A673 (cell line): ENCODE measurements at regions not wholly inside any gene's neighbourhood (a gene's known extent, or its start where the extent isn't known, plus 50 kb on each side); places are given as distances from the start of the nearest gene placed in this dataset.

Experiments
- EZH2 ChIP-seq: fragments of 200-600 bp; sonication (generic); IDR thresholded peaks from 2 replicates; pipeline ENCODE4 v1.6.1; 2017; ENCODE audit warnings: borderline replicate concordance, low read depth, mild to moderate bottlenecking, mixed read lengths, antibody characterized with exemption, low read length; ENCODE audit not compliant: poor library complexity, severe bottlenecking
- TF ChIP-seq, protein P1 (sequence below): fragments of 300-800, 200-600 bp; sonication (generic); conservative IDR thresholded peaks from 2 replicates; pipeline ENCODE4 v1.5.1; 2017; ENCODE audit warnings: low read depth, mild to moderate bottlenecking, antibody characterized with exemption, low read length, moderate library complexity, mixed read lengths

DNA sequence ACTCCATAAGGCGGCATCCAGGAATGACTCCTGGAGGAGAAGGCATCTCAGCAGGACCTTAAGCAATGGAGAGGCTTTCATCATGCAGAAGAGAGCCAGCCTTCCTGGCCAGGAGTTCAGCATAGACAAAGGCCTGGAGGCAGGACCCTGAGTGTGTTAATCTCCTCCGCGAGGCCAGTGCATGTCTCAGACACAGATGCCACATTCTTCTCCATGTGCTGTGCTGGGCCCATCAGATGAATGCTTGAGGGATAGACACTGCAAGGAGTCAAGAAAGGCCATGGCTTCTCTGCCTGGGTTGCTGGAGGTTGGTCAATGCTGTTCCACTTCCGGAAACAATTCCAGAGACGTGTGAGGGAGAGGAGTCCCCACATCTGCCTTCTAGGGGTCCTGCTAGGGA, 147.5 kb downstream of the IRX5 start:
- TF ChIP-seq, protein P1, sequence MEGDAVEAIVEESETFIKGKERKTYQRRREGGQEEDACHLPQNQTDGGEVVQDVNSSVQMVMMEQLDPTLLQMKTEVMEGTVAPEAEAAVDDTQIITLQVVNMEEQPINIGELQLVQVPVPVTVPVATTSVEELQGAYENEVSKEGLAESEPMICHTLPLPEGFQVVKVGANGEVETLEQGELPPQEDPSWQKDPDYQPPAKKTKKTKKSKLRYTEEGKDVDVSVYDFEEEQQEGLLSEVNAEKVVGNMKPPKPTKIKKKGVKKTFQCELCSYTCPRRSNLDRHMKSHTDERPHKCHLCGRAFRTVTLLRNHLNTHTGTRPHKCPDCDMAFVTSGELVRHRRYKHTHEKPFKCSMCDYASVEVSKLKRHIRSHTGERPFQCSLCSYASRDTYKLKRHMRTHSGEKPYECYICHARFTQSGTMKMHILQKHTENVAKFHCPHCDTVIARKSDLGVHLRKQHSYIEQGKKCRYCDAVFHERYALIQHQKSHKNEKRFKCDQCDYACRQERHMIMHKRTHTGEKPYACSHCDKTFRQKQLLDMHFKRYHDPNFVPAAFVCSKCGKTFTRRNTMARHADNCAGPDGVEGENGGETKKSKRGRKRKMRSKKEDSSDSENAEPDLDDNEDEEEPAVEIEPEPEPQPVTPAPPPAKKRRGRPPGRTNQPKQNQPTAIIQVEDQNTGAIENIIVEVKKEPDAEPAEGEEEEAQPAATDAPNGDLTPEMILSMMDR: no peak
- TF ChIP-seq EZH2: no peak
